ENCODE measurements at regions not wholly inside any gene's neighbourhood (a gene's known extent, or its start where the extent isn't known, plus 50 kb on each side); places are given as distances from the start of the nearest gene placed in this dataset.

DNA sequence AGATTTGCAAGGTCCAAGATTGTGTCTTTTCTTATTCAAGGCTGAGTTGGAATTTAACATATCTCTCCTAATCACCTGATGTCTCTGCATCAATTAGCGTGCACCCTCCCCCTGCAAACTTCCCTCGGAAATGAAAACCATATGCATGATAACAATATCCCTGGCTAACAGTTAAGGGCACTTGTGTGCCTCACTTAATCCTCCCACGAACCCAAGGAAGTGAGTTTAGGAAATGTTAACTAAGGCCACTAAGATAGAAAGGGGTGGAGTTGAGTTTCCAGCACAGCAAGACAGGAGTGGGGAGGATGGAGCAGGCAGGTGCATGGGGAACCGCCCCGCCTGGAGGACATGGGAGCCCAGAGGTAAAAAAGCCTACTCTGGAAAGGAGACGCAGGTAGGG is 52.4 kb upstream of the PTMA start:
- no peak for TF ChIP-seq CTCF (IDR thresholded peaks at IDR 0.05)
- TF ChIP-seq EP300 (IDR thresholded peaks at IDR 0.05): no peak
- no peak for TF ChIP-seq POLR2A (IDR thresholded peaks at IDR 0.05)
- TF ChIP-seq POLR2AphosphoS5 (IDR thresholded peaks at IDR 0.05): no peak

Measured in sigmoid colon (tissue), 4 donors.